Loucy (cell line): ENCODE measurements at regions not wholly inside any gene's neighbourhood (a gene's known extent, or its start where the extent isn't known, plus 50 kb on each side); places are given as distances from the start of the nearest gene placed in this dataset.

Source experiments
- CTCF ChIP-seq: fragments of 200-600 bp; sonication (generic); conservative IDR thresholded peaks from 2 replicates; pipeline ENCODE4 v1.5.1; 2014; ENCODE audit warnings: mild to moderate bottlenecking, antibody characterized with exemption, low read length
- EZH2phosphoT487 ChIP-seq: fragments of 200-600 bp; IDR thresholded peaks from 2 replicates; pipeline ENCODE4 v1.6.1; 2018; ENCODE audit warnings: antibody characterized with exemption, mild to moderate bottlenecking, moderate library complexity, borderline replicate concordance

- TF ChIP-seq CTCF (no peak), EZH2phosphoT487 (no peak)
Measured at GRCh38 chr7:29734246-29734731, 72.0 kb upstream of the WIPF3 start.
